SK-N-SH (cell line): ENCODE measurements at regions not wholly inside any gene's neighbourhood (a gene's known extent, or its start where the extent isn't known, plus 50 kb on each side); places are given as distances from the start of the nearest gene placed in this dataset.

Experiments
- CTCF ChIA-PET: fragments of 300-600, 350-600 bp; formaldehyde crosslinking; extraction: SDS; loops from one replicate; lab custom pipeline; 2021; lab: Yijun Ruan, JAX
- POLR2A ChIA-PET: fragments of 350-600 bp; sonication (Branson Sonifier 250); formaldehyde crosslinking; extraction: SDS; loops from one replicate; lab custom pipeline; 2020; ENCODE audit warnings: antibody characterized with exemption, inconsistent platforms; lab: Yijun Ruan, JAX
- DNase-seq: peaks from one replicate; pipeline ENCODE4 v3.0.0; 2012
- H2AFZ ChIP-seq: fragments of 200-600 bp; sonication (generic); 2 replicates; pipeline ENCODE4 v1.8.1; 2016; ENCODE audit warnings: antibody characterized with exemption, mild to moderate bottlenecking, low read depth
- H3F3A ChIP-seq: fragments of 200-600 bp; sonication (generic); replicated peaks from 2 replicates; pipeline ENCODE3; 2016; ENCODE audit warnings: antibody characterized with exemption, mild to moderate bottlenecking; ENCODE audit not compliant: insufficient read depth
- H3K27ac ChIP-seq, 2 experiments: fragments of 200-500 bp in 1 of 2; fragments of 200-600 bp in 1 of 2; sonication (Bioruptor generic) in 1 of 2; sonication (generic), shearing (Covaris generic) in 1 of 2; 2 replicates each; pipeline versions ENCODE4 v1.5.1 to v1.6.1; 2014 to 2016; ENCODE audit warnings: low read depth in 2 of 2, inconsistent platforms in 1 of 2, low read length in 1 of 2, mild to moderate bottlenecking in 1 of 2, mixed read lengths in 1 of 2
- H3K27me3 ChIP-seq: fragments of 200-600 bp; sonication (generic), shearing (Covaris generic); 2 replicates; pipeline ENCODE4 v1.6.1; 2016; ENCODE audit warnings: mixed run types; ENCODE audit not compliant: insufficient read depth
- H3K36me3 ChIP-seq, 2 experiments: fragments of 200-500 bp in 1 of 2; fragments of 200-600 bp in 1 of 2; sonication (Bioruptor generic) in 1 of 2; sonication (generic) in 1 of 2; replicated peaks in 1 of 2; 2 replicates each; pipeline versions ENCODE3 to v1.5.1; 2014 to 2016; ENCODE audit warnings: low read length in 1 of 2, mild to moderate bottlenecking in 1 of 2; ENCODE audit not compliant: insufficient read depth in 2 of 2, control insufficient read depth in 1 of 2
- H3K4me1 ChIP-seq, 2 experiments: fragments of 200-500 bp in 1 of 2; fragments of 200-600 bp in 1 of 2; sonication (Bioruptor generic) in 1 of 2; sonication (generic), shearing (Covaris generic) in 1 of 2; 2 replicates each; pipeline versions ENCODE4 v1.5.1 to v1.6.1; 2014 to 2016; ENCODE audit warnings: low read depth in 1 of 2, low read length in 1 of 2, mixed run types in 1 of 2; ENCODE audit not compliant: insufficient read depth in 2 of 2, control insufficient read depth in 1 of 2
- H3K4me2 ChIP-seq: fragments of 200-600 bp; sonication (generic), shearing (Covaris generic); 2 replicates; pipeline ENCODE4 v1.6.1; 2017; ENCODE audit warnings: mixed run types
- H3K4me3 ChIP-seq, 2 experiments: fragments of 200-500 bp in 1 of 2; fragments of 200-600 bp in 1 of 2; sonication (Bioruptor generic) in 1 of 2; sonication (generic), shearing (Covaris generic) in 1 of 2; 2 replicates each; pipeline versions ENCODE4 v1.5.1 to v1.8.1; 2014 to 2016; ENCODE audit warnings: low read depth in 2 of 2, inconsistent platforms in 1 of 2, low read length in 1 of 2, mild to moderate bottlenecking in 1 of 2, mixed read lengths in 1 of 2, moderate library complexity in 1 of 2
- H3K79me2 ChIP-seq: fragments of 200-600 bp; sonication (generic); 2 replicates; pipeline ENCODE4 v1.8.1; 2017; ENCODE audit warnings: mild to moderate bottlenecking; ENCODE audit not compliant: insufficient read depth
- H3K9ac ChIP-seq: fragments of 200-600 bp; sonication (generic); 2 replicates; pipeline ENCODE4 v1.6.1; 2017; ENCODE audit warnings: mixed run types
- H3K9me2 ChIP-seq: fragments of 200-600 bp; sonication (generic); 2 replicates; pipeline ENCODE4 v1.6.1; 2017; ENCODE audit warnings: mixed run types
- H3K9me3 ChIP-seq: fragments of 200-600 bp; sonication (generic); 2 replicates; pipeline ENCODE4 v1.6.1; 2017; ENCODE audit warnings: mixed run types, mild to moderate bottlenecking, moderate library complexity
- H4K20me1 ChIP-seq: fragments of 200-600 bp; sonication (generic); 2 replicates; pipeline ENCODE4 v1.6.1; 2017; ENCODE audit warnings: mild to moderate bottlenecking, mixed run types; ENCODE audit not compliant: insufficient read depth
- FOSL2 ChIP-seq: IDR thresholded peaks from 2 replicates; pipeline ENCODE4 v1.4.0; 2012; ENCODE audit warnings: low read depth, mild to moderate bottlenecking, moderate library complexity, borderline replicate concordance
- FOXJ3 ChIP-seq: sonication (generic); formaldehyde crosslinking; IDR thresholded peaks from 2 replicates; pipeline ENCODE4 v1.5.1; 2020; ENCODE audit warnings: mild to moderate bottlenecking, missing genetic modification reagents
- GATA2 ChIP-seq: sonication (generic); formaldehyde crosslinking; IDR thresholded peaks from 2 replicates; pipeline ENCODE4 v1.5.0; 2020; ENCODE audit warnings: mild to moderate bottlenecking, missing genetic modification reagents
- IRF3 ChIP-seq: fragments of 150-350 bp; IDR thresholded peaks from 2 replicates; pipeline ENCODE4 v1.6.1; 2016; ENCODE audit warnings: mild to moderate bottlenecking, low read depth, low read length
- JUND ChIP-seq: IDR thresholded peaks from 2 replicates; pipeline ENCODE4 v1.4.0; 2012
- MEF2A ChIP-seq: IDR thresholded peaks from 2 replicates; pipeline ENCODE4 v1.4.0; 2012; ENCODE audit warnings: low read depth, borderline replicate concordance
- MXI1 ChIP-seq: IDR thresholded peaks from 2 replicates; pipeline ENCODE4 v1.6.1; 2012; ENCODE audit warnings: mild to moderate bottlenecking, low read depth, low read length, improper control_type of control experiment
- NRF1 ChIP-seq: IDR thresholded peaks from 2 replicates; pipeline ENCODE4 v1.6.1; 2012; ENCODE audit warnings: low read depth, mild to moderate bottlenecking, low read length
- POLR2AphosphoS5 ChIP-seq: IDR thresholded peaks from 2 replicates; pipeline ENCODE4 v1.6.1; 2012; ENCODE audit warnings: low read depth, low read length
- RAD21 ChIP-seq: IDR thresholded peaks from 2 replicates; pipeline ENCODE4 v1.6.1; 2012; ENCODE audit warnings: mild to moderate bottlenecking, low read length
- RCOR1 ChIP-seq: fragments of 150-350 bp; IDR thresholded peaks from 2 replicates; pipeline ENCODE4 v1.6.1; 2017; ENCODE audit warnings: antibody characterized with exemption, low read length
- TEAD4 ChIP-seq: IDR thresholded peaks from 2 replicates; pipeline ENCODE4 v1.4.0; 2012; ENCODE audit warnings: mild to moderate bottlenecking, borderline replicate concordance; ENCODE audit not compliant: insufficient read depth
- USF2 ChIP-seq: fragments of 150-350 bp; IDR thresholded peaks from 2 replicates; pipeline ENCODE4 v1.6.1; 2017; ENCODE audit warnings: antibody characterized with exemption, low read length, low read depth, borderline replicate concordance
- YY1 ChIP-seq: IDR thresholded peaks from 2 replicates; pipeline ENCODE4 v1.4.0; 2012; ENCODE audit warnings: low read depth, mild to moderate bottlenecking
- ZBTB33 ChIP-seq: IDR thresholded peaks from 2 replicates; pipeline ENCODE4 v1.4.0; 2012; ENCODE audit warnings: low read depth, borderline replicate concordance
- whole genome bisulfite sequencing: methylation state at CpG from one replicate; pipeline ENCODE4 v1.1.6; 2017; ENCODE audit warnings: low lambda C conversion rate; 5-methylcytosine and 5-hydroxymethylcytosine counted together

GRCh38 chr6:153525998-153526397 is 394.9 kb upstream of the RGS17 start:
- CTCF ChIA-PET = interaction anchor here (1.0 to 1.7 kb wide), 4 partner anchors 8 to 515 kb away, joined by 3 to 4 read pairs (median 3); no protein-coding TSS in a partner anchor
- no peaks in the 10 kb centered on the region for H3K27me3 ChIP-seq
- POLR2A ChIA-PET = no interaction called here
- DNase-seq = no peak
- no peak overlapping the region for H3K27ac ChIP-seq
- no peak overlapping the region for H3K9ac ChIP-seq
- H3K4me2 ChIP-seq = no peak overlapping the region
- no peaks in the 10 kb centered on the region for H4K20me1 ChIP-seq
- H3K36me3 ChIP-seq = no peaks in the 10 kb centered on the region
- H3K9me2 ChIP-seq = no peaks in the 10 kb centered on the region
- H3K9me3 ChIP-seq = no peaks in the 10 kb centered on the region
- no peaks in the 10 kb centered on the region for H3K4me1 ChIP-seq
- H3K4me3 ChIP-seq = no peak overlapping the region
- H2AFZ ChIP-seq = no peak overlapping the region
- TF ChIP-seq ZBTB33 (no peak), NRF1 (no peak), POLR2AphosphoS5 (no peak), FOXJ3 (no peak), YY1 (no peak), JUND (no peak), GATA2 (CRISPR knock-in tag) (no peak), RAD21 (no peak), TEAD4 (no peak), RCOR1 (no peak), FOSL2 (no peak)
- no peaks in the 10 kb centered on the region for H3K79me2 ChIP-seq
- H3F3A ChIP-seq = no peaks in the 10 kb centered on the region
- WGBS = 23% methylated on average over 1 of the region's 1 CpG

- H3K4me1 ChIP-seq = no peaks in the 10 kb centered on the region
- no peaks in the 10 kb centered on the region for H3F3A ChIP-seq
- no peaks in the 10 kb centered on the region for H3K9me2 ChIP-seq
- no peak for DNase-seq
- H3K9ac ChIP-seq = no peak overlapping the region
- H3K36me3 ChIP-seq = no peaks in the 10 kb centered on the region
- H3K4me2 ChIP-seq = no peak overlapping the region
- H3K9me3 ChIP-seq = no peaks in the 10 kb centered on the region
- TF ChIP-seq MEF2A (no peak), USF2 (no peak), MXI1 (no peak), IRF3 (no peak)
- no peaks in the 10 kb centered on the region for H3K79me2 ChIP-seq
- H3K27me3 ChIP-seq = no peaks in the 10 kb centered on the region
- H3K27ac ChIP-seq = no peak overlapping the region
- CTCF ChIA-PET = no interaction called here
- H2AFZ ChIP-seq = no peak overlapping the region
- H4K20me1 ChIP-seq = no peaks in the 10 kb centered on the region
- no peak overlapping the region for H3K4me3 ChIP-seq
- POLR2A ChIA-PET = no interaction called here
Observed at GRCh38 chr6:153523390-153523789, 392.3 kb upstream of the RGS17 start.
